ENCODE measurements at regions not wholly inside any gene's neighbourhood (a gene's known extent, or its start where the extent isn't known, plus 50 kb on each side); places are given as distances from the start of the nearest gene placed in this dataset.

- POLR2A ChIA-PET: no interaction called here
- Mint-ChIP-seq H3K9me3 (peaks cover 5 to 24% (median 18%) of the 10 kb centered on the region in 3 donors), H3K4me1 (no peaks in the 10 kb centered on the region), H3K4me3 (no peak overlapping the region), H3K36me3 (no peaks in the 10 kb centered on the region), H3K27me3 (no peaks in the 10 kb centered on the region), H3K27ac (no peak overlapping the region)
- Histone ChIP-seq H3K4me1 (ENCODE audit: control insufficient read depth in 1 of 2, extremely low read depth in 1 of 2, insufficient read depth in 2 of 2, low read length in 2 of 2) (no peaks in the 10 kb centered on the region), H3K36me3 (ENCODE audit: control insufficient read depth in 2 of 2, extremely low read depth in 1 of 2, insufficient read depth in 1 of 2, low read length in 1 of 2) (no peaks in the 10 kb centered on the region), H3K4me3 (ENCODE audit: control insufficient read depth in 1 of 2, extremely low read depth in 1 of 2, low read length in 1 of 2) (no peak overlapping the region), H3K9me3 (no peaks in the 10 kb centered on the region), H3K27ac (ENCODE audit: low read length) (no peak overlapping the region), H3K27me3 (replicated peaks in 1 of 2; ENCODE audit: control insufficient read depth in 2 of 2, extremely low read depth in 1 of 2, insufficient read depth in 2 of 2, low read length in 1 of 2) (no peaks in the 10 kb centered on the region)
- DNase-seq (no peak), ATAC-seq (replicated peaks in 1 of 4) (no peak)
- CTCF ChIA-PET: no interaction called here
- 63% methylated on average over 8 of the region's 10 CpGs for WGBS (ENCODE audit: insufficient coverage)
Observed at GRCh38 chr13:58238972-58239773, 607.6 kb downstream of the PCDH17 start.

GRCh38 chr13:58239774-58240268 is 608.3 kb downstream of the PCDH17 start:
- CTCF ChIA-PET: no interaction called here
- no peak for ATAC-seq (replicated peaks in 1 of 4)
- no peaks in the 10 kb centered on the region for H3K27me3 Mint-ChIP-seq
- WGBS (ENCODE audit: insufficient coverage): 85% methylated on average over 8 of the region's 9 CpGs
- POLR2A ChIA-PET: no interaction called here
- no peaks in the 10 kb centered on the region for H3K4me1 Mint-ChIP-seq
- no peak overlapping the region for H3K27ac Mint-ChIP-seq
- Histone ChIP-seq H3K27ac (ENCODE audit: low read length) (no peak overlapping the region), H3K27me3 (replicated peaks in 1 of 2; ENCODE audit: control insufficient read depth in 2 of 2, extremely low read depth in 1 of 2, insufficient read depth in 2 of 2, low read length in 1 of 2) (no peaks in the 10 kb centered on the region), H3K36me3 (ENCODE audit: control insufficient read depth in 2 of 2, extremely low read depth in 1 of 2, insufficient read depth in 1 of 2, low read length in 1 of 2) (no peaks in the 10 kb centered on the region), H3K9me3 (no peaks in the 10 kb centered on the region), H3K4me1 (ENCODE audit: control insufficient read depth in 1 of 2, extremely low read depth in 1 of 2, insufficient read depth in 2 of 2, low read length in 2 of 2) (no peaks in the 10 kb centered on the region), H3K4me3 (ENCODE audit: control insufficient read depth in 1 of 2, extremely low read depth in 1 of 2, low read length in 1 of 2) (no peak overlapping the region)
- H3K9me3 Mint-ChIP-seq: peaks cover 5 to 24% (median 21%) of the 10 kb centered on the region in 3 donors
- DNase-seq: no peak
- H3K4me3 Mint-ChIP-seq: no peak overlapping the region
- no peaks in the 10 kb centered on the region for H3K36me3 Mint-ChIP-seq

- Mint-ChIP-seq H3K27ac (no peak overlapping the region), H3K36me3 (no peaks in the 10 kb centered on the region), H3K27me3 (no peaks in the 10 kb centered on the region), H3K9me3 (peaks cover 12 to 19% (median 12%) of the 10 kb centered on the region in 3 donors), H3K4me3 (no peak overlapping the region), H3K4me1 (no peaks in the 10 kb centered on the region)
- Histone ChIP-seq H3K9me3 (no peaks in the 10 kb centered on the region), H3K27me3 (replicated peaks in 1 of 2; ENCODE audit: control insufficient read depth in 2 of 2, extremely low read depth in 1 of 2, insufficient read depth in 2 of 2, low read length in 1 of 2) (no peaks in the 10 kb centered on the region), H3K4me1 (ENCODE audit: control insufficient read depth in 1 of 2, extremely low read depth in 1 of 2, insufficient read depth in 2 of 2, low read length in 2 of 2) (no peaks in the 10 kb centered on the region), H3K36me3 (ENCODE audit: control insufficient read depth in 2 of 2, extremely low read depth in 1 of 2, insufficient read depth in 1 of 2, low read length in 1 of 2) (no peaks in the 10 kb centered on the region), H3K4me3 (ENCODE audit: control insufficient read depth in 1 of 2, extremely low read depth in 1 of 2, low read length in 1 of 2) (no peak overlapping the region), H3K27ac (ENCODE audit: low read length) (no peak overlapping the region)
- ATAC-seq (replicated peaks in 1 of 4): no peak
- WGBS (ENCODE audit: insufficient coverage): no CpG with 5 or more reads among the region's 2 CpGs
- POLR2A ChIA-PET: no interaction called here
- DNase-seq: no peak
- CTCF ChIA-PET: no interaction called here
Observed at GRCh38 chr13:58247080-58247479, 615.5 kb downstream of the PCDH17 start.

- no peak overlapping the region for H3K4me3 ChIP-seq (ENCODE audit: control insufficient read depth in 1 of 2, extremely low read depth in 1 of 2, low read length in 1 of 2)
- POLR2A ChIA-PET: no interaction called here
- H3K4me1 ChIP-seq (ENCODE audit: control insufficient read depth in 1 of 2, extremely low read depth in 1 of 2, insufficient read depth in 2 of 2, low read length in 2 of 2): no peaks in the 10 kb centered on the region
- WGBS (ENCODE audit: insufficient coverage): 83% methylated on average over 1 of the region's 1 CpG
- H3K9me3 Mint-ChIP-seq: peaks cover 7 to 33% (median 19%) of the 10 kb centered on the region in 3 donors
- no peak overlapping the region for H3K27ac Mint-ChIP-seq
- no peaks in the 10 kb centered on the region for H3K4me1 Mint-ChIP-seq
- H3K27ac ChIP-seq (ENCODE audit: low read length): no peak overlapping the region
- CTCF ChIA-PET: no interaction called here
- no peak for DNase-seq
- H3K4me3 Mint-ChIP-seq: no peak overlapping the region
- no peaks in the 10 kb centered on the region for H3K36me3 Mint-ChIP-seq
- ATAC-seq (replicated peaks in 1 of 4): no peak
- H3K27me3 Mint-ChIP-seq: no peaks in the 10 kb centered on the region
- no peaks in the 10 kb centered on the region for H3K27me3 ChIP-seq (replicated peaks in 1 of 2; ENCODE audit: control insufficient read depth in 2 of 2, extremely low read depth in 1 of 2, insufficient read depth in 2 of 2, low read length in 1 of 2)
- H3K9me3 ChIP-seq: no peaks in the 10 kb centered on the region
- H3K36me3 ChIP-seq (ENCODE audit: control insufficient read depth in 2 of 2, extremely low read depth in 1 of 2, insufficient read depth in 1 of 2, low read length in 1 of 2): no peaks in the 10 kb centered on the region
Observed at GRCh38 chr13:58254943-58255342, 623.4 kb downstream of the PCDH17 start.

GRCh38 chr13:58266271-58266670 is 634.7 kb downstream of the PCDH17 start:
- H3K36me3 Mint-ChIP-seq: no peaks in the 10 kb centered on the region
- H3K27ac Mint-ChIP-seq: no peak overlapping the region
- DNase-seq: no peak
- no peak overlapping the region for H3K27ac ChIP-seq (ENCODE audit: low read length)
- no peak for ATAC-seq (replicated peaks in 1 of 4)
- H3K36me3 ChIP-seq (ENCODE audit: control insufficient read depth in 2 of 2, extremely low read depth in 1 of 2, insufficient read depth in 1 of 2, low read length in 1 of 2): no peaks in the 10 kb centered on the region
- no peaks in the 10 kb centered on the region for H3K4me1 Mint-ChIP-seq
- ChIA-PET POLR2A (no interaction called here), CTCF (no interaction called here)
- no peaks in the 10 kb centered on the region for H3K27me3 ChIP-seq (replicated peaks in 1 of 2; ENCODE audit: control insufficient read depth in 2 of 2, extremely low read depth in 1 of 2, insufficient read depth in 2 of 2, low read length in 1 of 2)
- no CpG with 5 or more reads among the region's 1 CpG for WGBS (ENCODE audit: insufficient coverage)
- no peak overlapping the region for H3K4me3 Mint-ChIP-seq
- H3K4me1 ChIP-seq (ENCODE audit: control insufficient read depth in 1 of 2, extremely low read depth in 1 of 2, insufficient read depth in 2 of 2, low read length in 2 of 2): no peaks in the 10 kb centered on the region
- H3K9me3 Mint-ChIP-seq: peaks cover 2 to 10% (median 5%) of the 10 kb centered on the region in 3 donors
- no peaks in the 10 kb centered on the region for H3K27me3 Mint-ChIP-seq
- H3K4me3 ChIP-seq (ENCODE audit: control insufficient read depth in 1 of 2, extremely low read depth in 1 of 2, low read length in 1 of 2): no peak overlapping the region
- H3K9me3 ChIP-seq: no peaks in the 10 kb centered on the region

- ATAC-seq (replicated peaks in 1 of 4) (no peak), DNase-seq (no peak)
- no peaks in the 10 kb centered on the region for H3K9me3 ChIP-seq
- Mint-ChIP-seq H3K27ac (no peak overlapping the region), H3K36me3 (no peaks in the 10 kb centered on the region), H3K4me3 (no peak overlapping the region), H3K27me3 (no peaks in the 10 kb centered on the region), H3K9me3 (peaks cover 0 to 4% (median 4%) of the 10 kb centered on the region in 3 donors), H3K4me1 (no peaks in the 10 kb centered on the region)
- ChIA-PET POLR2A (no interaction called here), CTCF (no interaction called here)
- H3K4me1 ChIP-seq (ENCODE audit: control insufficient read depth in 1 of 2, extremely low read depth in 1 of 2, insufficient read depth in 2 of 2, low read length in 2 of 2): no peaks in the 10 kb centered on the region
- H3K27ac ChIP-seq (ENCODE audit: low read length): no peak overlapping the region
- no peaks in the 10 kb centered on the region for H3K36me3 ChIP-seq (ENCODE audit: control insufficient read depth in 2 of 2, extremely low read depth in 1 of 2, insufficient read depth in 1 of 2, low read length in 1 of 2)
- H3K27me3 ChIP-seq (replicated peaks in 1 of 2; ENCODE audit: control insufficient read depth in 2 of 2, extremely low read depth in 1 of 2, insufficient read depth in 2 of 2, low read length in 1 of 2): no peaks in the 10 kb centered on the region
- no peak overlapping the region for H3K4me3 ChIP-seq (ENCODE audit: control insufficient read depth in 1 of 2, extremely low read depth in 1 of 2, low read length in 1 of 2)
- 83% methylated on average over 1 of the region's 4 CpGs for WGBS (ENCODE audit: insufficient coverage)
Observed at GRCh38 chr13:58298556-58299135, 667.1 kb downstream of the PCDH17 start.

All from T-cell (primary cell).